WERI-Rb-1 (cell line): ENCODE measurements at regions not wholly inside any gene's neighbourhood (a gene's known extent, or its start where the extent isn't known, plus 50 kb on each side); places are given as distances from the start of the nearest gene placed in this dataset.

ENCODE experiments used
- DNase-seq: peaks from one replicate; pipeline ENCODE4 v3.0.0-alpha.2; 2020
- H3K27ac ChIP-seq: fragments of 250-450 bp; sonication (Bioruptor Pico); 2 replicates; pipeline ENCODE4 v1.5.1; 2020; ENCODE audit warnings: mild to moderate bottlenecking, moderate library complexity
- H3K27me3 ChIP-seq: fragments of 250-450 bp; sonication (Bioruptor Pico); 2 replicates; pipeline ENCODE4 v1.5.1; 2021; ENCODE audit warnings: mild to moderate bottlenecking, low read depth, moderate library complexity; ENCODE audit not compliant: insufficient read depth, severe bottlenecking
- H3K36me3 ChIP-seq: fragments of 250-450 bp; sonication (Bioruptor Pico); 2 replicates; pipeline ENCODE4 v1.5.1; 2020; ENCODE audit warnings: mild to moderate bottlenecking, moderate library complexity
- H3K4me3 ChIP-seq: 2 replicates; pipeline ENCODE4 v1.5.1; 2011; ENCODE audit warnings: low read depth, mild to moderate bottlenecking, control low read depth, low read length
- H3K9me3 ChIP-seq: fragments of 250-450 bp; sonication (Bioruptor Pico); 2 replicates; pipeline ENCODE4 v1.5.1; 2021; ENCODE audit warnings: mild to moderate bottlenecking, moderate library complexity; ENCODE audit not compliant: severe bottlenecking
- CTCF ChIP-seq: IDR thresholded peaks from 2 replicates; pipeline ENCODE4 v1.5.1; 2011; ENCODE audit warnings: low read depth, mild to moderate bottlenecking, control low read depth, inconsistent platforms, low read length

- DNase-seq, result no peak
- TF ChIP-seq CTCF, result no peak
- H3K36me3 ChIP-seq, result no peaks in the 10 kb centered on the region
- no peaks in the 10 kb centered on the region for H3K9me3 ChIP-seq
- no peak overlapping the region for H3K27ac ChIP-seq
- no peaks in the 10 kb centered on the region for H3K27me3 ChIP-seq
- no peak overlapping the region for H3K4me3 ChIP-seq
Measured at GRCh38 chr14:85040046-85040685, 489.8 kb upstream of the FLRT2 start.

GRCh38 chr14:85041618-85042017 lies 488.3 kb upstream of the FLRT2 start:
- TF ChIP-seq CTCF, result no peak
- Histone ChIP-seq H3K27ac (no peak overlapping the region), H3K36me3 (no peaks in the 10 kb centered on the region), H3K4me3 (no peak overlapping the region), H3K9me3 (no peaks in the 10 kb centered on the region), H3K27me3 (no peaks in the 10 kb centered on the region)
- no peak for DNase-seq

- no peak overlapping the region for H3K4me3 ChIP-seq
- TF ChIP-seq CTCF, result no peak
- H3K36me3 ChIP-seq, result no peaks in the 10 kb centered on the region
- no peaks in the 10 kb centered on the region for H3K27me3 ChIP-seq
- DNase-seq, result no peak
- no peaks in the 10 kb centered on the region for H3K9me3 ChIP-seq
- no peak overlapping the region for H3K27ac ChIP-seq
Measured at GRCh38 chr14:85042301-85042700, 487.6 kb upstream of the FLRT2 start.

- DNase-seq, result no peak
- H3K9me3 ChIP-seq, result peaks cover 5% of the 10 kb centered on the region
- H3K36me3 ChIP-seq, result no peaks in the 10 kb centered on the region
- H3K27me3 ChIP-seq, result no peaks in the 10 kb centered on the region
- H3K4me3 ChIP-seq, result no peak overlapping the region
- no peak overlapping the region for H3K27ac ChIP-seq
- no peak for TF ChIP-seq CTCF
Measured at GRCh38 chr14:85050180-85050579, 479.8 kb upstream of the FLRT2 start.

- Histone ChIP-seq H3K27me3 (no peaks in the 10 kb centered on the region), H3K27ac (no peak overlapping the region), H3K36me3 (no peaks in the 10 kb centered on the region), H3K9me3 (peaks cover 5% of the 10 kb centered on the region), H3K4me3 (no peak overlapping the region)
- TF ChIP-seq CTCF, result no peak
- no peak for DNase-seq
Measured at GRCh38 chr14:85052646-85053045, 477.3 kb upstream of the FLRT2 start.

GRCh38 chr14:85054178-85054577 lies 475.8 kb upstream of the FLRT2 start:
- H3K36me3 ChIP-seq, result no peaks in the 10 kb centered on the region
- peaks cover 5% of the 10 kb centered on the region for H3K9me3 ChIP-seq
- no peak for DNase-seq
- no peak overlapping the region for H3K27ac ChIP-seq
- no peak for TF ChIP-seq CTCF
- H3K27me3 ChIP-seq, result no peaks in the 10 kb centered on the region
- no peak overlapping the region for H3K4me3 ChIP-seq
